Smooth muscle cell (in vitro differentiated cells): ENCODE measurements at regions not wholly inside any gene's neighbourhood (a gene's known extent, or its start where the extent isn't known, plus 50 kb on each side); places are given as distances from the start of the nearest gene placed in this dataset.
"Not testable (repeated sequence)": the region's sequence is repeated elsewhere in the genome, so short reads cannot be mapped to it uniquely, and the experiment has no call there.

Experiments
- DNase-seq: peaks from one replicate; lab custom pipeline; 2025; ENCODE audit not compliant: unreplicated experiment; lab: John Stamatoyannopoulos, UW
- H2AFZ ChIP-seq: fragments of 200-600 bp; sonication (generic); 2 replicates; pipeline ENCODE4 v1.6.0; 2016; ENCODE audit warnings: antibody characterized with exemption, low read depth, mild to moderate bottlenecking
- H3F3A ChIP-seq: fragments of 200-600 bp; sonication (generic); 2 replicates; pipeline ENCODE4 v1.6.0; 2017; ENCODE audit warnings: antibody characterized with exemption, low read depth
- H3K27ac ChIP-seq: fragments of 200-600 bp; sonication (generic); 2 replicates; pipeline ENCODE4 v1.5.1; 2016; ENCODE audit warnings: low read depth, mild to moderate bottlenecking
- H3K27me3 ChIP-seq: fragments of 200-600 bp; sonication (generic); 2 replicates; pipeline ENCODE4 v1.6.1; 2016; ENCODE audit warnings: low read depth, mild to moderate bottlenecking
- H3K36me3 ChIP-seq: fragments of 200-600 bp; sonication (generic); 2 replicates; pipeline ENCODE4 v1.5.1; 2016; ENCODE audit warnings: low read depth
- H3K4me1 ChIP-seq: fragments of 200-600 bp; sonication (generic); 2 replicates; pipeline ENCODE4 v1.5.1; 2016; ENCODE audit warnings: low read depth
- H3K4me2 ChIP-seq: fragments of 200-600 bp; sonication (generic); 2 replicates; pipeline ENCODE4 v1.6.0; 2016; ENCODE audit warnings: mild to moderate bottlenecking
- H3K4me3 ChIP-seq: fragments of 200-600 bp; sonication (generic); 2 replicates; pipeline ENCODE4 v1.5.1; 2016; ENCODE audit warnings: mild to moderate bottlenecking
- H3K79me2 ChIP-seq: fragments of 200-600 bp; sonication (generic); 2 replicates; pipeline ENCODE4 v1.6.0; 2016; ENCODE audit warnings: low read depth, mild to moderate bottlenecking
- H3K9ac ChIP-seq: fragments of 200-600 bp; sonication (generic); 2 replicates; pipeline ENCODE4 v1.6.0; 2016; ENCODE audit warnings: low read depth
- H3K9me3 ChIP-seq: fragments of 200-600 bp; sonication (generic); replicated peaks from 2 replicates; pipeline ENCODE4 v1.5.1; 2016; ENCODE audit warnings: low read depth
- H4K20me1 ChIP-seq: fragments of 200-600 bp; sonication (generic); 2 replicates; pipeline ENCODE4 v1.6.0; 2016; ENCODE audit warnings: low read depth
- WGBS: methylation state at CpG from one replicate; pipeline ENCODE4 v1.1.7; 2016; ENCODE audit warnings: low lambda C conversion rate; 5-methylcytosine and 5-hydroxymethylcytosine counted together
- TF ChIP-seq, protein P1 (sequence below): fragments of 200-600 bp; sonication (generic); IDR thresholded peaks from 2 replicates; pipeline ENCODE4 v1.5.1; 2017; ENCODE audit warnings: borderline replicate concordance, mild to moderate bottlenecking, antibody characterized with exemption; ENCODE audit not compliant: insufficient read depth, poor library complexity, severe bottlenecking

DNA sequence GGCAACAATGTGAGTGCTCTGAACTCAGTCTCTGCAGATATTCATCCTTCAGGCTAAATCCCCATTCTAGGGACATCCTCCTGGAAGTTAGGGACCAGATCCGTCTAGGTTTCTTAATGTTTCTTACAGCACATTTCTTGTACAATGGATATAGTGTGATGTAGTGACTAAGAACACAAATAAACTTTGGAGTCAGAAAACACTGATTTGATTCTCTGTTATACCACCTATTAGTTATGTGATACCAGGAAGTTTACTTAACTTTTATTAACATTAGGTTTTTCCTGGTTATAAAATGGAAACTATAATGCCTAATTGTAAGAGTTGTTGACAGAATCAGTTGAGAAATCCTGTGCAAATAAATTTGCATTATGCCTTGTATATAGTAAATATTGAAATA, 57.6 kb upstream of the KCNQ5 start:
- Histone ChIP-seq H3K4me2 (no peak overlapping the region), H4K20me1 (no peaks in the 10 kb centered on the region), H3K27ac (no peak overlapping the region), H3K36me3 (no peaks in the 10 kb centered on the region), H2AFZ (peak overlapping the region; percentile 55), H3K4me1 (no peaks in the 10 kb centered on the region), H3K9ac (no peak overlapping the region), H3K9me3 (no peaks in the 10 kb centered on the region), H3F3A (no peaks in the 10 kb centered on the region), H3K79me2 (no peaks in the 10 kb centered on the region), H3K4me3 (no peak overlapping the region), H3K27me3 (no peaks in the 10 kb centered on the region)
- DNase-seq = no peak
- 84% methylated on average over 1 of the region's 1 CpG for WGBS
- TF ChIP-seq, protein P1, sequence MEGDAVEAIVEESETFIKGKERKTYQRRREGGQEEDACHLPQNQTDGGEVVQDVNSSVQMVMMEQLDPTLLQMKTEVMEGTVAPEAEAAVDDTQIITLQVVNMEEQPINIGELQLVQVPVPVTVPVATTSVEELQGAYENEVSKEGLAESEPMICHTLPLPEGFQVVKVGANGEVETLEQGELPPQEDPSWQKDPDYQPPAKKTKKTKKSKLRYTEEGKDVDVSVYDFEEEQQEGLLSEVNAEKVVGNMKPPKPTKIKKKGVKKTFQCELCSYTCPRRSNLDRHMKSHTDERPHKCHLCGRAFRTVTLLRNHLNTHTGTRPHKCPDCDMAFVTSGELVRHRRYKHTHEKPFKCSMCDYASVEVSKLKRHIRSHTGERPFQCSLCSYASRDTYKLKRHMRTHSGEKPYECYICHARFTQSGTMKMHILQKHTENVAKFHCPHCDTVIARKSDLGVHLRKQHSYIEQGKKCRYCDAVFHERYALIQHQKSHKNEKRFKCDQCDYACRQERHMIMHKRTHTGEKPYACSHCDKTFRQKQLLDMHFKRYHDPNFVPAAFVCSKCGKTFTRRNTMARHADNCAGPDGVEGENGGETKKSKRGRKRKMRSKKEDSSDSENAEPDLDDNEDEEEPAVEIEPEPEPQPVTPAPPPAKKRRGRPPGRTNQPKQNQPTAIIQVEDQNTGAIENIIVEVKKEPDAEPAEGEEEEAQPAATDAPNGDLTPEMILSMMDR = no peak

DNA sequence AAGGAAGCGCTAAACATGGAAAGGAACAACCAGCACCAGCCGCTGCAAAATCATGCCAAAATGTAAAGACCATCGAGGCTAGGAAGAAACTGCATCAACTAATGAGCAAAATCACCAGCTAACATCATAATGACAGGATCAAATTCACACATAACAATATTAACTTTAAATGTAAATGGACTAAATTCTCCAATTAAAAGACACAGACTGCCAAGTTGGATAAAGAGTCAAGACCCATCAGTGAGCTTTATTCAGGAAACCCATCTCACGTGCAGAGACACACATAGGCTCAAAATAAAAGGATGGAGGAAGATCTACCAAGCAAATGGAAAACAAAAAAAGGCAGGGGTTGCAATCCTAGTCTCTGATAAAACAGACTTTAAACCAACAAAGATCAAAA, 49.9 kb upstream of the KCNQ5 start:
- H3K4me3 ChIP-seq = not testable (repeated sequence)

More for the DNA sequence above, 49.9 kb upstream of the KCNQ5 start:
- H3K36me3 ChIP-seq, H3K79me2 ChIP-seq, H3K9ac ChIP-seq, H3F3A ChIP-seq, H4K20me1 ChIP-seq, H3K4me1 ChIP-seq, H3K4me2 ChIP-seq, H3K9me3 ChIP-seq, H3K27me3 ChIP-seq, H2AFZ ChIP-seq, H3K27ac ChIP-seq, DNase-seq: not testable (repeated sequence)
- 93% methylated on average over 4 of the region's 4 CpGs for WGBS
